H1 (cell line): ENCODE measurements at regions not wholly inside any gene's neighbourhood (a gene's known extent, or its start where the extent isn't known, plus 50 kb on each side); places are given as distances from the start of the nearest gene placed in this dataset.

Experiments
- ASH2L ChIP-seq: fragments of 200-600, 300-600 bp; sonication (generic); IDR thresholded peaks from one replicate; pipeline ENCODE4 v1.7.1; 2017; ENCODE audit warnings: low read length
- CBX8 ChIP-seq: fragments of 300-800, 300-1000 bp; sonication (generic); IDR thresholded peaks from 2 replicates; pipeline ENCODE4 v1.7.1; 2016; ENCODE audit warnings: low read depth, low read length, borderline replicate concordance
- CTBP2 ChIP-seq: IDR thresholded peaks from 2 replicates; pipeline ENCODE4 v1.7.0; 2011; ENCODE audit warnings: borderline replicate concordance, mild to moderate bottlenecking, moderate library complexity, mixed read lengths, low read length; ENCODE audit not compliant: insufficient read depth, insufficient read length
- EP300 ChIP-seq, 2 experiments: IDR thresholded peaks; 1 replicate in 1 of 2; 2 replicates in 1 of 2; pipeline ENCODE4 v1.6.1; 2011 to 2012; ENCODE audit warnings: low read depth in 2 of 2, low read length in 2 of 2, mild to moderate bottlenecking in 2 of 2, borderline replicate concordance in 1 of 2, inconsistent platforms in 1 of 2, moderate library complexity in 1 of 2
- KDM1A ChIP-seq: fragments of 200-600, 300-600 bp; sonication (generic); IDR thresholded peaks from 2 replicates; pipeline ENCODE4 v1.7.1; 2016; ENCODE audit warnings: mild to moderate bottlenecking, low read length, borderline replicate concordance
- KDM4A ChIP-seq: IDR thresholded peaks from one replicate; pipeline ENCODE4 v1.7.1; 2012; ENCODE audit warnings: low read depth, mild to moderate bottlenecking, moderate library complexity, low read length, inconsistent platforms; ENCODE audit not compliant: severe bottlenecking
- PHF8 ChIP-seq: fragments of 200-600 bp; sonication (generic); conservative IDR thresholded peaks from 2 replicates; pipeline ENCODE4 v1.7.1; 2012; ENCODE audit warnings: low read depth, mild to moderate bottlenecking, inconsistent platforms, low read length, moderate library complexity

- TF ChIP-seq KDM4A: peak; percentile 16
- TF ChIP-seq PHF8: peak; percentile 45; the same call in 1 of the 2 replicates
- no peak for TF ChIP-seq CBX8
- TF ChIP-seq ASH2L: no peak
- peak in 1 of 2 experiments; percentile 49; a peak in 1 of 3 replicates for TF ChIP-seq EP300 (IDR thresholded peaks at IDR 0.05; ENCODE audit: borderline replicate concordance in 1 of 2, low read depth in 2 of 2, low read length in 2 of 2)
- peak; percentile 30 for TF ChIP-seq CTBP2
- TF ChIP-seq KDM1A: no peak
Observed at GRCh38 chr13:107866941-107867623, 348.3 kb downstream of the LIG4 start (continued).
